Activated naive CD8-positive, alpha-beta T cell (primary cell): ENCODE measurements at regions not wholly inside any gene's neighbourhood (a gene's known extent, or its start where the extent isn't known, plus 50 kb on each side); places are given as distances from the start of the nearest gene placed in this dataset.
"Not testable (repeated sequence)": the region's sequence is repeated elsewhere in the genome, so short reads cannot be mapped to it uniquely, and the experiment has no call there.

Experiments
- H3K27ac Mint-ChIP-seq: one replicate; pipeline ENCODE4 v1.8.0; 2021; ENCODE audit warnings: mixed read lengths
- H3K27me3 Mint-ChIP-seq: one replicate; pipeline ENCODE4 v1.8.0; 2021; ENCODE audit warnings: mixed read lengths
- H3K36me3 Mint-ChIP-seq: one replicate; pipeline ENCODE4 v1.8.0; 2021; ENCODE audit warnings: mixed read lengths
- H3K4me1 Mint-ChIP-seq: one replicate; pipeline ENCODE4 v1.8.0; 2021; ENCODE audit warnings: low read depth, mixed read lengths
- H3K4me3 Mint-ChIP-seq: one replicate; pipeline ENCODE4 v1.8.0; 2021; ENCODE audit warnings: mild to moderate bottlenecking, mixed read lengths
- H3K9me3 Mint-ChIP-seq: one replicate; pipeline ENCODE4 v1.8.0; 2021; ENCODE audit warnings: low read depth, mixed read lengths

GRCh38 chr4:180296036-180296599, 1947.1 kb upstream of the TENM3 start:
- no peak overlapping the region for H3K27ac Mint-ChIP-seq
- H3K4me3 Mint-ChIP-seq: no peak overlapping the region
- H3K27me3 Mint-ChIP-seq: no peaks in the 10 kb centered on the region
- H3K9me3 Mint-ChIP-seq: peaks cover 3% of the 10 kb centered on the region
- H3K36me3 Mint-ChIP-seq: no peaks in the 10 kb centered on the region
- H3K4me1 Mint-ChIP-seq: no peaks in the 10 kb centered on the region

GRCh38 chr4:180304321-180304720, 1938.9 kb upstream of the TENM3 start:
- no peak overlapping the region for H3K27ac Mint-ChIP-seq
- no peaks in the 10 kb centered on the region for H3K9me3 Mint-ChIP-seq
- no peaks in the 10 kb centered on the region for H3K36me3 Mint-ChIP-seq
- no peak overlapping the region for H3K4me3 Mint-ChIP-seq
- no peaks in the 10 kb centered on the region for H3K27me3 Mint-ChIP-seq
- H3K4me1 Mint-ChIP-seq: no peaks in the 10 kb centered on the region

- H3K4me3 Mint-ChIP-seq: no peak overlapping the region
- no peak overlapping the region for H3K27ac Mint-ChIP-seq
- no peaks in the 10 kb centered on the region for H3K27me3 Mint-ChIP-seq
- no peaks in the 10 kb centered on the region for H3K4me1 Mint-ChIP-seq
- H3K36me3 Mint-ChIP-seq: no peaks in the 10 kb centered on the region
- H3K9me3 Mint-ChIP-seq: no peaks in the 10 kb centered on the region
Measured at GRCh38 chr4:180310616-180311015, 1932.6 kb upstream of the TENM3 start.

- Mint-ChIP-seq H3K27ac (no peak overlapping the region), H3K4me1 (no peaks in the 10 kb centered on the region), H3K4me3 (no peak overlapping the region), H3K36me3 (no peaks in the 10 kb centered on the region), H3K9me3 (no peaks in the 10 kb centered on the region), H3K27me3 (no peaks in the 10 kb centered on the region)
Measured at GRCh38 chr4:180314972-180315371, 1928.2 kb upstream of the TENM3 start.

GRCh38 chr4:180330521-180330920, 1912.7 kb upstream of the TENM3 start:
- H3K27ac Mint-ChIP-seq: no peak overlapping the region
- H3K4me1 Mint-ChIP-seq: no peaks in the 10 kb centered on the region
- H3K9me3 Mint-ChIP-seq: no peaks in the 10 kb centered on the region
- H3K36me3 Mint-ChIP-seq: no peaks in the 10 kb centered on the region
- no peak overlapping the region for H3K4me3 Mint-ChIP-seq
- no peaks in the 10 kb centered on the region for H3K27me3 Mint-ChIP-seq

GRCh38 chr4:180333162-180333561, 1910.0 kb upstream of the TENM3 start:
- Mint-ChIP-seq H3K9me3 (no peaks in the 10 kb centered on the region), H3K4me3 (no peak overlapping the region), H3K36me3 (no peaks in the 10 kb centered on the region), H3K27me3 (no peaks in the 10 kb centered on the region), H3K27ac (no peak overlapping the region), H3K4me1 (no peaks in the 10 kb centered on the region)

- no peaks in the 10 kb centered on the region for H3K27me3 Mint-ChIP-seq
- no peak overlapping the region for H3K4me3 Mint-ChIP-seq
- H3K4me1 Mint-ChIP-seq: no peaks in the 10 kb centered on the region
- no peak overlapping the region for H3K27ac Mint-ChIP-seq
- H3K9me3 Mint-ChIP-seq: no peaks in the 10 kb centered on the region
- no peaks in the 10 kb centered on the region for H3K36me3 Mint-ChIP-seq
Measured at GRCh38 chr4:180335566-180335965, 1907.6 kb upstream of the TENM3 start.

GRCh38 chr4:180336494-180337090, 1906.6 kb upstream of the TENM3 start:
- no peaks in the 10 kb centered on the region for H3K4me1 Mint-ChIP-seq
- H3K27ac Mint-ChIP-seq: no peak overlapping the region
- H3K9me3 Mint-ChIP-seq: no peaks in the 10 kb centered on the region
- no peak overlapping the region for H3K4me3 Mint-ChIP-seq
- no peaks in the 10 kb centered on the region for H3K27me3 Mint-ChIP-seq
- H3K36me3 Mint-ChIP-seq: no peaks in the 10 kb centered on the region

GRCh38 chr4:180341926-180342325, 1901.3 kb upstream of the TENM3 start:
- no peaks in the 10 kb centered on the region for H3K4me1 Mint-ChIP-seq
- H3K27ac Mint-ChIP-seq: no peak overlapping the region
- no peaks in the 10 kb centered on the region for H3K9me3 Mint-ChIP-seq
- H3K27me3 Mint-ChIP-seq: no peaks in the 10 kb centered on the region
- no peaks in the 10 kb centered on the region for H3K36me3 Mint-ChIP-seq
- H3K4me3 Mint-ChIP-seq: no peak overlapping the region

- H3K4me3 Mint-ChIP-seq: no peak overlapping the region
- H3K9me3 Mint-ChIP-seq: no peaks in the 10 kb centered on the region
- no peaks in the 10 kb centered on the region for H3K4me1 Mint-ChIP-seq
- no peaks in the 10 kb centered on the region for H3K27me3 Mint-ChIP-seq
- no peak overlapping the region for H3K27ac Mint-ChIP-seq
- H3K36me3 Mint-ChIP-seq: no peaks in the 10 kb centered on the region
Measured at GRCh38 chr4:180350901-180351300, 1892.3 kb upstream of the TENM3 start.

- no peaks in the 10 kb centered on the region for H3K9me3 Mint-ChIP-seq
- H3K36me3 Mint-ChIP-seq: no peaks in the 10 kb centered on the region
- no peaks in the 10 kb centered on the region for H3K4me1 Mint-ChIP-seq
- H3K27ac Mint-ChIP-seq: no peak overlapping the region
- no peaks in the 10 kb centered on the region for H3K27me3 Mint-ChIP-seq
- no peak overlapping the region for H3K4me3 Mint-ChIP-seq
Measured at GRCh38 chr4:180356766-180357165, 1886.4 kb upstream of the TENM3 start.

GRCh38 chr4:180360113-180360512, 1883.1 kb upstream of the TENM3 start:
- H3K4me1 Mint-ChIP-seq, H3K27me3 Mint-ChIP-seq, H3K27ac Mint-ChIP-seq, H3K9me3 Mint-ChIP-seq, H3K36me3 Mint-ChIP-seq, H3K4me3 Mint-ChIP-seq: not testable (repeated sequence)

- Mint-ChIP-seq H3K27ac (no peak overlapping the region), H3K9me3 (no peaks in the 10 kb centered on the region), H3K27me3 (no peaks in the 10 kb centered on the region), H3K36me3 (no peaks in the 10 kb centered on the region), H3K4me1 (no peaks in the 10 kb centered on the region), H3K4me3 (no peak overlapping the region)
Measured at GRCh38 chr4:180363815-180364214, 1879.4 kb upstream of the TENM3 start.

- Mint-ChIP-seq H3K27me3 (no peaks in the 10 kb centered on the region), H3K9me3 (peaks cover 4% of the 10 kb centered on the region), H3K4me3 (no peak overlapping the region), H3K4me1 (no peaks in the 10 kb centered on the region), H3K27ac (no peak overlapping the region), H3K36me3 (no peaks in the 10 kb centered on the region)
Measured at GRCh38 chr4:180372691-180373090, 1870.5 kb upstream of the TENM3 start.

GRCh38 chr4:180377741-180378140, 1865.5 kb upstream of the TENM3 start:
- no peaks in the 10 kb centered on the region for H3K4me1 Mint-ChIP-seq
- no peaks in the 10 kb centered on the region for H3K36me3 Mint-ChIP-seq
- H3K27me3 Mint-ChIP-seq: no peaks in the 10 kb centered on the region

GRCh38 chr4:180380733-180381132, 1862.5 kb upstream of the TENM3 start:
- Mint-ChIP-seq H3K36me3 (no peaks in the 10 kb centered on the region), H3K9me3 (peaks cover 3% of the 10 kb centered on the region), H3K27me3 (no peaks in the 10 kb centered on the region), H3K4me3 (no peak overlapping the region), H3K4me1 (no peaks in the 10 kb centered on the region), H3K27ac (no peak overlapping the region)

More at GRCh38 chr4:180377741-180378140, 1865.5 kb upstream of the TENM3 start:
- no peak overlapping the region for H3K27ac Mint-ChIP-seq
- H3K9me3 Mint-ChIP-seq: no peaks in the 10 kb centered on the region
- no peak overlapping the region for H3K4me3 Mint-ChIP-seq
